ENCODE measurements at regions not wholly inside any gene's neighbourhood (a gene's known extent, or its start where the extent isn't known, plus 50 kb on each side); places are given as distances from the start of the nearest gene placed in this dataset.

- no peak for DNase-seq (ENCODE audit: low spot score)
Measured at GRCh38 chr20:24815931-24816330, 133.1 kb upstream of the CST7 start.

GRCh38 chr20:24816431-24816830 lies 132.6 kb upstream of the CST7 start:
- no peak for DNase-seq (ENCODE audit: low spot score)

GRCh38 chr20:24816907-24817306 lies 132.2 kb upstream of the CST7 start:
- DNase-seq (ENCODE audit: low spot score) = no peak

- no peak for DNase-seq (ENCODE audit: low spot score)
Measured at GRCh38 chr20:24817351-24817750, 131.7 kb upstream of the CST7 start.

- no peak for DNase-seq (ENCODE audit: low spot score)
Measured at GRCh38 chr20:24818056-24818455, 131.0 kb upstream of the CST7 start.

- peak; percentile 16 for DNase-seq (ENCODE audit: low spot score)
Measured at GRCh38 chr20:24819331-24819965, 129.6 kb upstream of the CST7 start.

GRCh38 chr20:24820345-24820744 lies 128.7 kb upstream of the CST7 start:
- no peak for DNase-seq (ENCODE audit: low spot score)

- DNase-seq (ENCODE audit: low spot score) = no peak
Measured at GRCh38 chr20:24821391-24821790, 127.7 kb upstream of the CST7 start.

GRCh38 chr20:24823176-24823784 lies 125.8 kb upstream of the CST7 start:
- DNase-seq (ENCODE audit: low spot score) = no peak

GRCh38 chr20:24823989-24824693 lies 124.9 kb upstream of the CST7 start:
- DNase-seq (ENCODE audit: low spot score) = no peak

GRCh38 chr20:24825591-24825990 lies 123.5 kb upstream of the CST7 start:
- DNase-seq (ENCODE audit: low spot score) = no peak

GRCh38 chr20:24827603-24828295 lies 121.3 kb upstream of the CST7 start:
- no peak for DNase-seq (ENCODE audit: low spot score)

GRCh38 chr20:24828992-24829648 lies 119.9 kb upstream of the CST7 start:
- DNase-seq (ENCODE audit: low spot score) = no peak

GRCh38 chr20:24829649-24830370 lies 119.3 kb upstream of the CST7 start:
- DNase-seq (ENCODE audit: low spot score) = no peak

GRCh38 chr20:24830649-24831048 lies 118.4 kb upstream of the CST7 start:
- no peak for DNase-seq (ENCODE audit: low spot score)

GRCh38 chr20:24831232-24831631 lies 117.8 kb upstream of the CST7 start:
- DNase-seq (ENCODE audit: low spot score) = no peak

GRCh38 chr20:24832518-24832917 lies 116.6 kb upstream of the CST7 start:
- no peak for DNase-seq (ENCODE audit: low spot score)

GRCh38 chr20:24833592-24833991 lies 115.5 kb upstream of the CST7 start:
- DNase-seq (ENCODE audit: low spot score) = no peak

- no peak for DNase-seq (ENCODE audit: low spot score)
Measured at GRCh38 chr20:24834310-24834709, 114.8 kb upstream of the CST7 start.

GRCh38 chr20:24835195-24835594 lies 113.9 kb upstream of the CST7 start:
- no peak for DNase-seq (ENCODE audit: low spot score)

- DNase-seq (ENCODE audit: low spot score) = no peak
Measured at GRCh38 chr20:24836041-24836533, 113.0 kb upstream of the CST7 start.
